ENCODE measurements at regions not wholly inside any gene's neighbourhood (a gene's known extent, or its start where the extent isn't known, plus 50 kb on each side); places are given as distances from the start of the nearest gene placed in this dataset.

- TF ChIP-seq CTCF (IDR thresholded peaks at IDR 0.05) = no peak
- no peak for TF ChIP-seq POLR2A (IDR thresholded peaks at IDR 0.05)
Observed at GRCh38 chr3:106635826-106636225, 741.4 kb upstream of the CCDC54 start.

Data from body of pancreas (tissue), 4 donors.